Esophagus muscularis mucosa (tissue), 4 donors: ENCODE measurements at regions not wholly inside any gene's neighbourhood (a gene's known extent, or its start where the extent isn't known, plus 50 kb on each side); places are given as distances from the start of the nearest gene placed in this dataset.
A peak's percentile ranks its signal among the peaks of the same experiment; 100 is the strongest.

Experiments used
- DNase-seq: peaks from one replicate; pipeline ENCODE4 v3.0.0-alpha.2; 2017; ENCODE audit errors: extremely low spot score
- H3K27ac ChIP-seq, 4 donors: fragments of 200-600 bp; sonication (generic); replicated peaks in 1 of 4; 1 replicate in 3 of 4; 2 replicates in 1 of 4; pipeline ENCODE4 v1.5.1; 2016 to 2019; ENCODE audit warnings: mild to moderate bottlenecking in 1 of 4
- H3K27me3 ChIP-seq, 4 donors: fragments of 200-600 bp; sonication (generic); one replicate each; pipeline versions ENCODE4 v1.5.1 to v1.6.0; 2016 to 2019
- H3K36me3 ChIP-seq, 4 donors: fragments of 200-600 bp; sonication (generic); one replicate each; pipeline ENCODE4 v1.5.1; 2016 to 2019
- H3K4me1 ChIP-seq, 4 donors: fragments of 200-600 bp; sonication (generic); one replicate each; pipeline ENCODE4 v1.5.1; 2016 to 2019
- H3K4me3 ChIP-seq, 4 donors: fragments of 200-600 bp; sonication (generic); 1 replicate in 2 of 4; 2 replicates in 2 of 4; pipeline ENCODE4 v1.5.1; 2016 to 2019; ENCODE audit warnings: mild to moderate bottlenecking in 4 of 4, moderate library complexity in 1 of 4
- H3K9me3 ChIP-seq, 4 donors: fragments of 200-600 bp; sonication (generic); 1 replicate in 3 of 4; 2 replicates in 1 of 4; pipeline ENCODE4 v1.5.1; 2016 to 2019
- EP300 ChIP-seq: sonication (generic); formaldehyde crosslinking; IDR thresholded peaks from one replicate; pipeline ENCODE4 v1.6.1; 2017; ENCODE audit warnings: antibody characterized with exemption
- POLR2A ChIP-seq: fragments of 450-650 bp; IDR thresholded peaks from one replicate; pipeline ENCODE4 v1.6.1; 2017; ENCODE audit warnings: antibody characterized with exemption, moderate library complexity, mild to moderate bottlenecking, low read depth
- POLR2AphosphoS5 ChIP-seq, 2 donors: sonication (generic); formaldehyde crosslinking; IDR thresholded peaks; one replicate each; pipeline ENCODE4 v1.6.1; 2017; ENCODE audit warnings: antibody characterized with exemption in 2 of 2
- WGBS: methylation state at CpG from one replicate; pipeline ENCODE4 v1.1.5; 2018; 5-methylcytosine and 5-hydroxymethylcytosine counted together
- intact Hi-C: fragments of 100-400 bp; cut with DNase I; formaldehyde crosslinking; loops from one replicate; pipeline ENCODE4 v1.15.1; 2023
- TF ChIP-seq, protein P1 (sequence below), 3 experiments: fragments of 200-600 bp in 2 of 3; fragments of 450-650 bp in 1 of 3; sonication (generic) in 2 of 3; IDR thresholded peaks; one replicate each; pipeline ENCODE4 v1.5.1; 2017 to 2019; ENCODE audit warnings: antibody characterized with exemption in 3 of 3, mild to moderate bottlenecking in 2 of 3, moderate library complexity in 1 of 3

DNA sequence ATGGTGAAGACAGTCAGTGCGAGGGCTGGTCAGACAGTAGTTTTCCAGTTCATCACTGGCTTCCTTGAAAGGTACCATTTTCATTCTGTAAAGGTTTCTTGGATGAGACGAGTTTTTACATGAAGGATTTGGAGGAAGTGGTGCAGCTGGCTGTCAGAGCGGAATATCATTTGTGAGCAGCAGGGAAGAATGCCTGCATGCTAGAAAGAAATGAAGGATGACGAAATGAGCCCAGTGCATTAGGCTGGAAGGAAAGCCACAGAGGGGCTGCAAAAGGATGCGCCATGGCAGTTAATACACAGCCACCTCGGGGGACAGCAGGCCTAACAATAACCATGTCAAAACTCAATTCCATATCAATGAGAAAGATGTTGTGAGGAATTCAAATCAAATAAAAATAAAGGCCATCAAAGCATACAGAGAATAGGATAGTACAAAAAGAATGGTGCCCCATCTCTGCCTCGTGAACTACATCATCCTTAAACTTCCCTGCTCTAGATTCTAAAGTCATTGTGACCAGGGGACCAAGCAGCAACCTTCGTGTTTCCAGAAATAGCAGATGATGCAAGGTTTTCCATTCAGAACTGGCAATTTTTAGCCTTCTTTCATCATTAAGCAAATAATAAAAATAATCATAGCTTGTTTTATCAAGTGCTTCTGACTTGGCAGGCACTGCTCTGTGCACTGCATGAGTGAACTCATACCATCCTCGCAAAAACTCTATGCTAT lies 504.2 kb downstream of the RFC3 start:
- Histone ChIP-seq H3K4me1 (no peaks in the 10 kb centered on the region), H3K27me3 (no peaks in the 10 kb centered on the region), H3K4me3 (no peak overlapping the region), H3K9me3 (no peaks in the 10 kb centered on the region), H3K27ac (no peak overlapping the region), H3K36me3 (no peaks in the 10 kb centered on the region)
- no peak for TF ChIP-seq POLR2A
- TF ChIP-seq POLR2AphosphoS5 (IDR thresholded peaks at IDR 0.05) = no peak
- no peak for TF ChIP-seq EP300
- TF ChIP-seq, protein P1, sequence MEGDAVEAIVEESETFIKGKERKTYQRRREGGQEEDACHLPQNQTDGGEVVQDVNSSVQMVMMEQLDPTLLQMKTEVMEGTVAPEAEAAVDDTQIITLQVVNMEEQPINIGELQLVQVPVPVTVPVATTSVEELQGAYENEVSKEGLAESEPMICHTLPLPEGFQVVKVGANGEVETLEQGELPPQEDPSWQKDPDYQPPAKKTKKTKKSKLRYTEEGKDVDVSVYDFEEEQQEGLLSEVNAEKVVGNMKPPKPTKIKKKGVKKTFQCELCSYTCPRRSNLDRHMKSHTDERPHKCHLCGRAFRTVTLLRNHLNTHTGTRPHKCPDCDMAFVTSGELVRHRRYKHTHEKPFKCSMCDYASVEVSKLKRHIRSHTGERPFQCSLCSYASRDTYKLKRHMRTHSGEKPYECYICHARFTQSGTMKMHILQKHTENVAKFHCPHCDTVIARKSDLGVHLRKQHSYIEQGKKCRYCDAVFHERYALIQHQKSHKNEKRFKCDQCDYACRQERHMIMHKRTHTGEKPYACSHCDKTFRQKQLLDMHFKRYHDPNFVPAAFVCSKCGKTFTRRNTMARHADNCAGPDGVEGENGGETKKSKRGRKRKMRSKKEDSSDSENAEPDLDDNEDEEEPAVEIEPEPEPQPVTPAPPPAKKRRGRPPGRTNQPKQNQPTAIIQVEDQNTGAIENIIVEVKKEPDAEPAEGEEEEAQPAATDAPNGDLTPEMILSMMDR (IDR thresholded peaks at IDR 0.05) = no peak
- WGBS = 84% methylated on average over 9 of the region's 9 CpGs
- no peak for DNase-seq
- intact Hi-C loops = no loop called here

DNA sequence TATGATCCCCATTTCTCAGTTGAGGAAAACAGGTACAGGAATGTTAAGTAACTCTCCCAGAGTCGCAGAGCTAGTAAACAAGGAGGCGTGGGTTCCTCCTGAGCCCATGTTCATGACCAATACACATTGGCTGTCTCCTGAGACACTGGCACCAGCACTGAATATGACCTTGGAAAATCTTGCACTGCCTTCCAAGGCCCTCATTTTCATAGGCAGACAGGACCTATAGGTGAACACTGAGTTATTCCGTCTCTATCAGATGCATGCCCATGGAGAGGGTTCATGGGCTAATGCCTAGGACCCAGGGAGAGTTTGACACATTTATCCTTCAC lies 504.8 kb downstream of the RFC3 start:
- WGBS = 92% methylated on average over 3 of the region's 3 CpGs
- intact Hi-C loops = no loop called here
- DNase-seq = no peak
- no peaks in the 10 kb centered on the region for H3K36me3 ChIP-seq
- TF ChIP-seq POLR2A (no peak), POLR2AphosphoS5 (IDR thresholded peaks at IDR 0.05) (no peak), EP300 (no peak)
- TF ChIP-seq, protein P1 (IDR thresholded peaks at IDR 0.05) = no peak
- no peaks in the 10 kb centered on the region for H3K4me1 ChIP-seq
- H3K27me3 ChIP-seq = no peaks in the 10 kb centered on the region
- no peak overlapping the region for H3K4me3 ChIP-seq
- no peak overlapping the region for H3K27ac ChIP-seq
- H3K9me3 ChIP-seq = no peaks in the 10 kb centered on the region

DNA sequence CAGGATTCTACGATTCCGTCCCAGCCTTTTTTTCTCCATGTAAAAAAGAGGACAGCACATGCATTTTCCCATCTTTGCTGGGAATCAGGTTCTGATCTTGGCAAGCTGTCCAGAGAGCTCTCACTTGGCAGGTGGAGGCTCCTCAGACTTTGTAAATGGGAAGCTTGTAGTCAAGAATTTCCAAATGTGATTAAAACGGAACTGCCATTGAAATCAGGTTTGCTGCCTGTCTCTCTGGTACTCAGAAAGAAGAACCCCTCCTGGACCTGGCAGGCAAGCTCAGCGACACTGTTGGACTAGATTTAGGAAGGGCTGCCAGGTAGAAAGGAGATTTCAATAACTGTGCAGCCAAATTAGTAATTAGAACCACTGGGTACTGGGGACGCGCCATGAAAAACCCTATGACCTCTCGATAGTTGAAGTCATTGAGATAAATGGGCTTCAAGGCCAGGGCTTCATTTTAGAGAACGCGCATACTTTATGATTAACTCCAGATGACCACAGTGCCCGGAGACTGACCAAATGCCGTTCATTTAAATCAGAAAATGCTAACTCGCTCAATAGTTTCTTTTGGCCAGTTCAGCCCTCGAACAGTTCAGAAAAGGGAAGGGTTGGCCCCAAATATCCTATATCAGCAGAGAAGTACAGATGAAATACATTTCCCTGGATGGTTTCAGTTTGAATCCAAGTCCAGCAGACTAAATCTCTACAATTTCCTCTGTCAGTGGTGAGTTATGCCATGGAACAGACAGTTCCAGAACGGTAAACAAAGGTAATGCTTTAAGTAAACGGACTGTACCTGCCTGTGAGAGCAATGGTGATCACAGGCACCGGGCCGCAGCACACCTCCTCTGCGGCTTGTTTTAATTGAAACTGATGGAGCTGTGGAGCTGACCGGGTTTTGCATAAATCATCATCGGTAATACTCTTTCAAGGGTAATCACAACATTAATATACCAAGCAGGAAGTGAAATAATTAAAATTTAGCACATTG lies 517.4 kb downstream of the RFC3 start:
- intact Hi-C loops = no loop called here
- WGBS = 86% methylated on average over 20 of the region's 20 CpGs

DNA sequence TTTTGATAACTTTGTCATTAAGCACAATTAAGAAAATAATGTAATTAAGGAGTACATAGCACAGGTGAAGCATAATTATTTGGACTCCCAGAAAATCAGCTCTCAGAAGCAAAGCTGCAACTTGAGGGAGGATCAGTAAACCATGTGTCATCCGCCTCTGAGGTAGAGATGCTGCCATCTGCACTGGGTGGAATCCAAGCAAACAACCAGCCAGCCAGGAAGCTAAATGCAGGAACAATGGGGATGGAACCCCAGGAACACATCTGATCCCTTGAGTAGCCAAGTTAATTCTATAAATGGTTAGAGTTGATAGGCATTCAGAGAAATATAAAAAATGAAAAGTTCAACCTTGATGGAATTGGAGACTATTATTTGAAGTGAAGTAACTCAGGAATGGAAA lies 520.2 kb downstream of the RFC3 start:
- no peaks in the 10 kb centered on the region for H3K36me3 ChIP-seq
- TF ChIP-seq POLR2AphosphoS5 (IDR thresholded peaks at IDR 0.05) (no peak), EP300 (no peak), POLR2A (no peak)
- TF ChIP-seq, protein P1 (IDR thresholded peaks at IDR 0.05) = no peak
- no peaks in the 10 kb centered on the region for H3K4me1 ChIP-seq
- intact Hi-C loops = no loop called here
- H3K27me3 ChIP-seq = no peaks in the 10 kb centered on the region
- H3K9me3 ChIP-seq = no peaks in the 10 kb centered on the region
- no peak overlapping the region for H3K27ac ChIP-seq
- DNase-seq = no peak
- no peak overlapping the region for H3K4me3 ChIP-seq
- WGBS = 87% methylated on average over 1 of the region's 1 CpG

More for the DNA sequence above, 517.4 kb downstream of the RFC3 start:
- TF ChIP-seq POLR2A (no peak), EP300 (no peak), POLR2AphosphoS5 (IDR thresholded peaks at IDR 0.05) (no peak)
- TF ChIP-seq, protein P1 (IDR thresholded peaks at IDR 0.05) = no peak
- Histone ChIP-seq H3K9me3 (no peaks in the 10 kb centered on the region), H3K4me3 (no peak overlapping the region), H3K4me1 (no peaks in the 10 kb centered on the region), H3K36me3 (no peaks in the 10 kb centered on the region), H3K27me3 (no peaks in the 10 kb centered on the region), H3K27ac (no peak overlapping the region)
- DNase-seq = peak; percentile 57
